Endothelial cell of umbilical vein (primary cell): ENCODE measurements at regions not wholly inside any gene's neighbourhood (a gene's known extent, or its start where the extent isn't known, plus 50 kb on each side); places are given as distances from the start of the nearest gene placed in this dataset.

Source experiments
- CTCF ChIP-seq, 2 donors: IDR thresholded peaks; 1 replicate in 1 of 2; 2 replicates in 1 of 2; pipeline ENCODE4 v1.5.1; 2011; ENCODE audit warnings: low read length in 2 of 2, mild to moderate bottlenecking in 2 of 2, moderate library complexity in 2 of 2, control low read depth in 1 of 2, inconsistent platforms in 1 of 2, low read depth in 1 of 2; ENCODE audit not compliant: insufficient read depth in 1 of 2; ENCODE audit errors: extremely low read depth in 1 of 2
- EZH2 ChIP-seq: IDR thresholded peaks from 2 replicates; pipeline ENCODE4 v1.6.1; 2012; ENCODE audit warnings: borderline replicate concordance, low read depth, mild to moderate bottlenecking, moderate library complexity, low read length, inconsistent platforms; ENCODE audit not compliant: severe bottlenecking
- FOS ChIP-seq: IDR thresholded peaks from 2 replicates; pipeline ENCODE4 v1.6.1; 2011; ENCODE audit warnings: mild to moderate bottlenecking, low read length, moderate library complexity, borderline replicate concordance; ENCODE audit not compliant: insufficient read depth
- GATA2 ChIP-seq: IDR thresholded peaks from 2 replicates; pipeline ENCODE4 v1.7.0; 2011; ENCODE audit warnings: low read depth, mild to moderate bottlenecking, moderate library complexity, mixed read lengths, low read length; ENCODE audit not compliant: insufficient read length, insufficient read depth
- MYC ChIP-seq: IDR thresholded peaks from one replicate; pipeline ENCODE4 v1.6.1; 2011; ENCODE audit warnings: mild to moderate bottlenecking, low read depth, low read length
- POLR2A ChIP-seq: IDR thresholded peaks from 2 replicates; pipeline ENCODE4 v1.6.1; 2012; ENCODE audit warnings: low read depth, mild to moderate bottlenecking, control low read depth, low read length
- POLR2AphosphoS5 ChIP-seq: IDR thresholded peaks from 2 replicates; pipeline ENCODE4 v1.6.1; 2012; ENCODE audit warnings: low read depth, mild to moderate bottlenecking, control low read depth, low read length, moderate library complexity; ENCODE audit not compliant: insufficient read depth

- TF ChIP-seq POLR2A: no peak
- TF ChIP-seq CTCF (IDR thresholded peaks at IDR 0.05; ENCODE audit: extremely low read depth in 1 of 2, insufficient read depth in 1 of 2, low read depth in 1 of 2, low read length in 2 of 2): no peak
- TF ChIP-seq EZH2: no peak
- TF ChIP-seq POLR2AphosphoS5: no peak
- no peak for TF ChIP-seq MYC
- no peak for TF ChIP-seq GATA2
- no peak for TF ChIP-seq FOS
Observed at GRCh38 chr3:134743006-134743405, 52.1 kb upstream of the EPHB1 start.
